ENCODE measurements at regions not wholly inside any gene's neighbourhood (a gene's known extent, or its start where the extent isn't known, plus 50 kb on each side); places are given as distances from the start of the nearest gene placed in this dataset.
"Not testable (repeated sequence)": the region's sequence is repeated elsewhere in the genome, so short reads cannot be mapped to it uniquely, and the experiment has no call there.

DNA sequence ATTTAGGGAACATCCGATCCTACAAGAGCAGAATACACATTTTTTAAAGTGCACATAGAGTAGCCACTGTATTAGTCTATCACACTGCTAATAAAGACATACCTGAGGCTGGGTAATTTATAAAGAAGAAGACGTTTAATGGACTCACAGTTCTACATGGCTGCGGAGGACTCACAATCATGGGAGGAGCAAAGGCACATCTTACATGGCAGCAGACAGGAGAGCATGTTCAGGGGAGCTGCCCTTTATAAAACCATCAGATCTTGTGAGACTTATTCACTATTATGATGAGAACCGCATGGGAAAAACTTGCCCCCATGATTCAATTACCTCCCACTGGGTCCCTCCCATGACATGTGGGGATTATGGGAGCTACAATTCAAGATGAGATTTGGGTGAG lies 421.5 kb downstream of the EDEM1 start:
- DNase-seq = not testable (repeated sequence)

DNA sequence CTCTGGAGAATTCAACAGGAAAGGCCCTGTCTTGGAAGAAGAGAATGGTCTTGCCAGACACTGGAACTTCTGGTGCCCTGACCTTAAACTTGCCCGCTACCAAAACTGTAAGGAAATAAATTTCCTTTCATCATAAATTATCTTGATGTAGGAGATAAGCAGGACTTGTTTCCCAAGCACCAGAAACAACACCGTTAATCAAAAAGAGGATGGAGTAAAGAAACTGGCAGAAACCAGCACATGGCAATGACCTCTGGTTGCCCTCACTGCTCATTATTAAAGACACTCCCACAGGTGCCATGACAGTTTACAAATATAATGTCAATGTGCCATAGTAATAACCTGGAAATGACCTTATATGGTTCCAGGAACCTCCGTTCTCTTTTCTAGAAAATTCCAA lies 426.1 kb downstream of the EDEM1 start:
- no peak for DNase-seq

DNA sequence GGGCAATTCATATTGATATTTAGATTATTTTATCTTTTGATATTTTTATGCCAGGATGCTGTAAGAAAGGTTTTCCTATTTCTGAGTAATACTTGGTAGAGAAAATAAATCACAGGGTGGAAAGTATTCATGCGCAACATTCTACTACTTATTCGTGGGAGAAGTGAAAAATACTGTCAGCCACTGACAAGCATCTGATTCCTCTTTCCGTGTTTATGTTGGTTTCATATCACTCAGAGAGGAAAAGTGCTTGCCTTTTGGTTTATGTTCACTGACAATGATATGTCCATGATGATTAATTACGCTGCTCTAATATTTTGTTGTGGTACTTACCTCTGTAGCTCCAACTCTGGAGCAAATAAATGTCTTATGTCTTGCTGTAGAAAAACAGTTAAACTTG lies 429.4 kb downstream of the EDEM1 start:
- no peak for DNase-seq

DNA sequence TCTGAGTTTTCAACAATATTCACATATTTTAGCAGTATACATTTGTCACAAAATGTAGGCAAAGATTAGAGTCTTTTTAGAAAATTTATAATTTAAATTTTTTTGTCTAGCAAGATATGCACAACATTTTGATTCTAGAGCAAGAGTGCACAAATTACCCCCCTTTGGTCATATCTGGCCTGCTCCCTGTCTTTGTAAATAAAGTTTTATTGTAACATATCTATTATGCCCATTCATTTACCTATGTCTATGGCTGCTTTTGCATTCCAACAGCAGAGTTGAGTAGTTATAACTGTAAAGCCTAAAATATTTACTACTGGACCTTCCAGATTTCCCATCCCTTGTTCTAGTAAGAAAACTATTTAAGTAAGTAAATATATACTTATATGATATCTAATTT lies 430.7 kb downstream of the EDEM1 start:
- no peak for DNase-seq

DNA sequence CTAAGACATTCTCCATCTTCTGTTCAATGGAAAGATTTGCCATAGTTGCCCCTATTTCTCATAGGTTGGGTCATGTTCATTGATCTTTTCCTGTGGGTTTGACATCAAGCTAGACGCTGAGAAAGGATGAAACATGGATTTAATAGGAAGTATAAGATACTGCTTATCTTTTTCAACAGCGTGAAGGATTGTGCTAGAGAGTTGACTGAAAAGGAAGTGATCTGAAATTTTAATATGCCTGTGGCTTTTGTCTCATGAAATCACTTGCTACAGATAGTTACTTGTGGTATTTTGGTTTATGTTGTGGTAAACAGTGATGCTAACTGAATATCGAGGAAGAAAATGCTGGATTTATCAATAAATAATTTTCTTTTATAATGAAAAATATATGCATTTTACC lies 442.9 kb downstream of the EDEM1 start:
- DNase-seq = no peak

DNA sequence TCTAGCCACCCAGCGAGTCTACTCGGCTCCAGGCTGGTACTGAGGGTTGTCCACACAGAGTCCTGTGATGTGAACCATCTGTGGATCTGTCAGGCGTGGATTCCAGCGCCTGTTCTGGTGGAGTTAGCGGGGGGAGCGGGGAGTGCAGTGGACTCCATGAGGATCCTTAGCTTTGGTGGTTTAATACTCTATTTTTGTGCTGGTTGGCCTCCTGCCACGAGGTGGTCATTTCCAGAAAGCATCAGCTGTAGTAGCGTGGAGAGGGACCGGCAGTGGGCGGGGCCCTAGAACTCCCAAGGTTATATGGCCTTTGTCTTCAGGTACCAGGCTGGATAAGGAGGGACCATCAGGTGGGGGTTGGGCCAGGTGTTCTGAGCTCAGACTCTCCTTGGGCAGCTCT lies 446.5 kb downstream of the EDEM1 start:
- DNase-seq = no peak

DNA sequence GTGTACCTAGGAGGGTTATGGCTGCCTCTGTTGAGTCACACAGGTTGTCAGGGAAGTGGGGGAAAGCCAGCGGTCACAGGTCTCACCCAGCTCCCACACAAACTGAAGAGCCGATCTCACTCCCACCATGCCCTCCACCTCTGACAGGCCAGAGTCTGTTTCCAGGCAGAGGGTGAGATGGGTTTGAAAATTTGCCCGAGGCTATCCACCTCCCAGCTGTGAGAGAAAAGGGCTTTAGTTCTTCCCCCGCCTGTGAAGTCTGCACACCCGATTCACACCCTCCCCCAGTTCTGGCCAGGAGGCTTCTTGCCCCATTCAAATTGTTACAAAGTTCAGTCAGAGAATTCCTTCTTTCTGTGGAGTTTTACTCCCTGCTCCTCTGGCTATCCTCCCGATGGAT lies 446.9 kb downstream of the EDEM1 start:
- DNase-seq = peak in 1 of 56 donors; percentile 0

DNA sequence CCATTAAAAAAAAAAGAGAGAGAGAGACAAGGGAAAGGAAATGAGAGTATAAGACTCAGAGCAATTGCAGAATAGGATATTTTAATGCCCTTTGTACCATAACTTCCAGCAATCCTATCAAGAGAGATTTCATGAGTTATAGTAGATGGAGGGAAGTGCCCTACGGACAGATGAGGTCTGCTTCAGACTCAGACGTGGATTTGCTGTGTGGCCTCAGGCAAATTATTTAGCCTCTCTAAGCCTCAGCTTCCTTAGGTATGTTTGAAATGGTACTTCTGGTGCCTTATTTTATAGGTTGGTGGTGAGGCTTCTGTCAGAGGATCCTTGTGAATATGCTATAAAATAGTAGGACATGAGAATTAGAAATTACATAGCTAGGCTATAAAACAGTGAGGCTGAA lies 448.2 kb downstream of the EDEM1 start:
- DNase-seq = no peak

DNA sequence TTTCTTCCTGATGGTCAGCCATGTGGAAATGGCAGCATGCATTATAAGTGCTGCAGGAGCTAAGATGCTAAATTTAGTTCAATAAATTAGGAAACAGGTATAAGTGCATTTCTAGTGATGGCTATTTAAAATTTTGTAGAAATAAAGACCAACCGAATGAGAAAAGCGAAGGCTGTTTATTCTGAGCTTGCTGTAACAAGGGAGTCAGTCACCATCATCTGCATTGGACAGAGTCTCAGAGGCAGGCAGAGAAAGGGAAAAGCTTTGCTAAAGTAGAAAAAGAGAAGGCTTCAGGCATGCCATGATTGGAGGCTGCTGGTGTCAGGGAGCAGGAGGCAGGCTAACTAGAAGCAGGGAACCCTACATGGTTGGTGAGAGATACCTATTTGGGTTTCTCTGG lies 451.0 kb downstream of the EDEM1 start:
- DNase-seq = no peak

DNA sequence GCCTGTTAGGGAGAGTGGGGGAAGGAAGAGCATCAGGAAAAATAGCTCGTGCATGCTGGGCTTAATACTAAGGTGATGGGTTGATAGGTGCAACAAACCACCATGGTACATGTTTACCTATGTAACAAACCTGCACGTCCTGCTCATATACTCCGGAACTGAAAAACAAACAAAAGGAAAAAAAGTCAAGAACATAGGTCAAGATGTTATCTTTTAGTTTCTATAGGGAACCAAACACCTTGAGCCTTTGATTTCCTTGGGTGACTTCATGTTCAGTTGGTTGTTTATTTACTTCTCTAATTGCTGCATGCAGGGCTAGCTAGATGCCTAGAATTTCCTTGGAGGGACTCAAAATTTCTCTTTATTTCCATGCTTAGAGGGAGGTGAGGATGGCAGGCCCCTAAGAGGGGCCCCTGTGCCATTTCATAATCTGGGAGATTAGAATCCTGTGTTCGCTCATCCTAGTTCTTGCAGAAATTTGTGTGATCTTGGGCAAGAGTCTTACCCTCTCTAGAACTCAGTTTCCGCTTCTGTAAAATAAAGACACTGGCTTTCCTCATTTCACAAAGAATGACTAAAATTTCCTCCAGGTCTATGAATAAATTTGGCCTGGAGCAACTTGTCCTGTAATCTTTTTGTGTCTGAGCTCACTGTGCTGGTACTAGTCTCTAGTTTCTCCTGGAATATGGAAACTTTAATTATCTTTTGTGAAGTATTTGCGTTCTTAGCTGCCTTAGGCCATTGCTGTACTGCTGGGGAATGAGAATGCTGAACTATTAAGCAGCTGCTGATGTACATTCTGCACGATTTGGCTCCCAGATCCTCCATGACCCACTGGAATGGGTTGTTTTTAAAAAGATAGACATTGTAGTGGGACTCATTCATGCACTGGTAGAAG lies 457.5 kb downstream of the EDEM1 start:
- DNase-seq = no peak

DNA sequence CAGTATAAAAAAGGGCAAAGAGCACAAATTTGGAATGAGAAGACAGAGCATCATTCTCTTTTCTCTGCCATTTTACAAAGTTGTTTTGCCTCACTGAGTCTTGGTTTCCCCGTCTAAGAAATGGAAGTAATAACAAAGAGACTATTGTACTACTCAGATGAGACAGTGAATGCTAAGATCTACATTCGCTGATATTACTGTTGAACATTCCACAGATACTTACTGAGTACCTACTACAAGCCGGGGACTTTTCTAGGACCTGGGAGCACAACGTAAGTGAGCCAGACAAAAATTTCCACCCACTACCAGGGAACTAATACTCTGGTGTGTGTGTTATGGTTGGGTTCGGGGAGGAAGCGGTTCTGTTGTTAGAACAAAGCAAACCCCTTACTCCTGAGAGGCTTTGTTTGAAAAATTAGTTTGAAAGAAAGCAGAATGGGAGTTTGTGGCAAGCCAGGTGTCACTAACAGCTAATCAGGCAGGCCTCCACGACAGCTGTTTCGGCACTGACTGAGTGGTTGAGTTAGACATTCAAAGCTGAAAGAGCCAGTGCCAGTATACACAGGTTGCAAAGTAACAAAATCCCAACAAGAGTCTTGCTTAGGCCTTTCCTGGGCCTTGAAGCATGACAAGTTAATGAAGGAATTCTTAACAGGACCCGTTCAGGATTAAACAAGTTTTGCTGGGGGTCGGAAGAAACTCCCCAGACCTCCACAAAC lies 458.3 kb downstream of the EDEM1 start:
- no peak for DNase-seq

DNA sequence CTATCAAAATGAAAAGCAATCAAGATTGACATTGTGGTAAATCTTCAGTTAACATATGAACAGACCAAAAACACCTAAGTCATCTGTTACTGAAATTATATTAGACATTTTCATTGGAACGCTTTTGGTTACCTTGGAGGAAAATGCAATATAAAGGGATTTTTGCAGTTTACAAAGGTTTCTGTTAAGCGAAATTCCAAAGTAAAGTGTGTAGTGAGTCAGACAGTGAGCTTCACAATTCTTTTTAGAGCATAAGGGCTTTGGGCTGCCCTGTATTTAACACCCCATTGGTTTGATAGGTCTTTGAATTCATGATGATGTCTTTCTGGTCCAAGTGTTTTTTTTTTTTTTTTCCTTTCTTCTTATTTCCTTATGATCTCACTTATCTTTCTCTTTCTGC lies 462.8 kb downstream of the EDEM1 start:
- DNase-seq = no peak

DNA sequence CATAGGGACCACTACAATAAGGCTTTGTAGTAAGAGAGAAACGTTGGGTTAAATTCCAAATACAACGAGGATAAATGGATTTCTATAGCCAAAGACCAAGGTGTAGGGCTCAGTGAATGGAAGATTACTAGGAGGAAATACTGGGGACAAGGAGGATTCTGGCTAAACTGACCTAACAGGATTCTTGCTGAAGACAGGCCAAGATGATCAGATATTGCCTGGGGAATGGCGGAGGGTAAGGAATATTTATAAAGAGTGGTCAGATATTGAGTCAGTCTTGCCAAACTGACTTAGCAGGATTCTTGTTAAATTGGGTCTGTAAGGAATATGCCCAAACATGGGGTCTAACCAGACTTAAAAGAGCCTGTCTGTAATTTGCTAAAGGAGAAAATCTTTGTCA lies 463.8 kb downstream of the EDEM1 start:
- DNase-seq = no peak

DNA sequence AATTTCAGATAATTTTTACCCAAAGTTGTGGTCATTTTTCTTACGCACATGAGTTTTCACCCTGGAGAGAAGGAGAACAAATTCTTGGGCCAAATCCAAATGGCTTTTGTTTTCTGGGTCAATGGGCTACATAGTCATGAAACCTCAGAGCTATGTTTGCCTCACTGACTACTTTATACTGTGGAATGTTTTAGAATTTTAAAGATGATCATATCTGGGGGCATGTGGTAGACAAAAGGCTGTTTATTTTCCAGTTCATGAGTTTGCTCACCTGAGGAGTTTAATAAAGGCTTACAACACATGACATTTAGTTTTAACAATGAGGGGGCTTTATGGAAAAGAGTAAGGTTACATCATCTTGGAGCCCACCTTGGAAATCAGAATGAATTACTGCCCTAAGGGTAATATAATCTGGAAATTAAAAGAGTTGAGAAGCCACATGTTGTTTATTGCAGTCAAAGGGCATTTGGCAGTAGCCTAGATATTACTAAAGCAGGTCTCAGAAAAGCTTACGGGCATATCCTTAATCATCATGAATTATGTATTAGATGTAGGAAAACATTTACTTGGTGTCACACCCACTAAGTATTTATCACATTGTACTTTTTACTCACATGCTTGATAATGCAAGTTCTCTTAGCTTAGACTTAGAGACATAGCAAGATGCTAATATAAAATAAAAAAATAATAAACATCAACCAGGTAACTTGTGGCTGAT lies 466.1 kb downstream of the EDEM1 start:
- DNase-seq = no peak

DNA sequence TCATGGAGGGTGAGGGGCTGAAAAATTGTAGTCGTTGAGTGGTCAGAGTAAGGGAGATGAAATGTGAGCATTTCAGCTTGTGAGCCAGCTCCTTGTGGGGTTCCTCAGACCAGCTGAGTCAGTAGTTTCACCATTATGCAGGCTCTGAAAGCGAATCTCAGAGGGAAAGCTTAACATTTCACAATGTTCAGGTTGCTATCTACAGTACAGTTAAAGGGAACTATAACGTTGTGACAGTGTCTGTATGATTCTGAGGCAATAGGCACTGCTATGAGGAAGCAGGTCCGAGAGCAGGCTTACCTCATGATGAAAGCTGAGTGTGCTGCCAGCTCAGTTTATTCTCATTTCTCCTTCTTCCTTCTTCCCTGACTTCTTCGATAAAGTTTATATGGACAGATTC lies 469.6 kb downstream of the EDEM1 start:
- no peak for DNase-seq

DNA sequence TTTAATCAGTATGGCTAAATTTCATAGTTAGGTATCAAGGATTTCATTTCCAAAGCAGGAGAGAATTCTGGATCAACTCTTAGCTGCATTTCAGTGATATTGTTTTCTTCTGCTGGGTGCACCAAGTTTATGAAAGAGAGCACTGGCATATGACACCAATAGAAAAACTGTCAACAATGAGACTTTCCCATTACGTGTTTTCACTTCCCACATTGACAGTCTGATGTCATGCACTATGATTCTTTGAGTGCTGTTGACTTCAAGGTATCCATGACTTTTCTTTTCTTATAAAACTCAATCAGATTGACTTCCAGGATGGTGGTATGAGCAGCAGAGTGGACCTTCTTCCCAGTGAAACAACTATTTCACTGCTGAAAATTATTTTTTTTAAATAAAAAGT lies 476.1 kb downstream of the EDEM1 start:
- DNase-seq = no peak

DNA sequence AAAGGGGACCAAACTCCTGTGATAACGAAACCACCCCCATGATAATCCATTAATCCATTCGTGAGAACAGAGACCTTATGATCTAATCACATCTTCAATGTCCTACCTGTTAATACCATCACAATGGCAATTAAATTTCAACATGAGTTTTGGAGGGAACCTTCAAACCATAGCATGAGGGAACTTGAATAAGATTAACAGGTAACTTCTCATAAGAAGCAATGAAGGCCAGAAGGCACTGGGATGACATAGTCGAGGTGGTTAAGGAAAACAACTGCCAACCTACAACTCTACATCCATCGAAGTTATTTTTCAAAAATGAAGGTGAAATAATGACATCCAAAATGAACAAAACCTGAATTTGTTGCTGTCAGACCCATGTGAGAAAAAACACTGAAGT lies 478.9 kb downstream of the EDEM1 start:
- DNase-seq = no peak

DNA sequence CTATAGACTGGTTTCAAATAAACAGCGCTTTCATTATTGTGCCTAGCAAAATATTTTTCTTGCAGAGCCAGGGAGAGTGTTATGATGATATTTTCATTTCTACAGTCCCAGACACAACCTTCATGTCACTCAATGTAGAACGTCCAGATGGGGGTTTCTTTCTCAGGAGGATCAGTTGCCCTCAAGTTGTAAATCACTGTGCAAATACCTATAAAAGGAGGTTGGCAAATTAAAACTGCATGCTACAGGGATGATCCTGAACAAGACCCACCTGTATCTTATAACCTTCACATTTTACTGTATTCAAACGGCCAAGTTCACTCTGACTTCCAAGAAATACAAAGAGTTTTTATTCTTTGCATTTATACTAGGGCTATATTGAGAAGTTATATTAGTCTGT lies 486.0 kb downstream of the EDEM1 start:
- no peak for DNase-seq

DNA sequence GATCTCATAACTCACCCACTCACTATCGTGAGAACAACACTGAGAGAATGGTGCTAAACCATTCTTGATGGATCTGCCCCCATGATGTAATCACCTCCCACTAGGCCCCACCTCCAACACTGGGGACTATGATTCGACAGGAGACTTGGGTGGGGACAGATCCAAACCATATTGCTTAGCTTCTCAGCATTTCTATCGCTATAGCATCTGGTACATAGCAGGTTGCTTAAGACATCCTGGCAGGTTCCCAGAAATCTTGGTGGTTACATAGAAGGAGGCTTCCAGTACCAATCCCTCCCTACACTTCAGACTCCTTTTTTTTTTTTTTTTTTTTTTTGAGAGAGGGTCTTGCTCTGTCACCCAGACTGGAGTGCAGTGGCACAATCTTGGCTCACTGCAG lies 487.8 kb downstream of the EDEM1 start:
- no peak for DNase-seq

DNA sequence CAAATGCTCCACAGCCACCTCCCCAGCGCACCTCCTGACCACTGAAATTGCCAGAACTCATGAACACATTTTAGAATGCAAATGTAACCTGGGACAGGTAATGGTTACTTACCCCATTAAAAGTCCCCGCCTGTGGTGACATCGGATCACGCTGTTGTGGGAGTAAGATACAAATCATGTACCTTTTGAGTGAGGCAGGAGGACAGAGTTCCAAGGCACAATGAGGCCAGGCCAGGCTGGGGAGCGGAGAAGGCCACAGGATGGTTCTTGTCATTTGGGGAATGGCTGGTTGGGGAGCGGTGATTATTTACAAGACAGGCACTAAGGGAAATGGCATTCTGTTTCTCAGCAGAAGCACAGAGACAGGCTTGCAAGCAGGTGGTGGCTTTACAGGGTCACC lies 490.0 kb downstream of the EDEM1 start:
- DNase-seq = no peak

DNA sequence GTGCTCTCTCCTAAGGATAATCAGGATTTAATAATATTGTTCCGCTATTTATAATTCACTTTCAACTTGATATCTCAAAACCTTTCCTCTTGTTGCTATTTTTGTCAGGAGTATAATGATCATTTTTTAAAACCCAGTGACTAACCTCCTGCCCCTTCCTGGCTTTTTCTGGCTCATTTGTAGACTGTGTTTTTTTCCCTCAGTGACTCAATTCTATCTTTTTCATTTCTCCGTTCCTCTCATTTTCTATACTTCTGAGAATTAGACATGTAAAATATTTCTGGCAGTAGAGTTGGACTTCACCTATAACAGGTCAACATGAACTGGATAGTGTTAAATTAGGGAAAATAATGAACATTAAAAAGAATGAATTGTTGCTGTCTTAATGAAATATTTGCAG lies 490.7 kb downstream of the EDEM1 start:
- DNase-seq = no peak

DNA sequence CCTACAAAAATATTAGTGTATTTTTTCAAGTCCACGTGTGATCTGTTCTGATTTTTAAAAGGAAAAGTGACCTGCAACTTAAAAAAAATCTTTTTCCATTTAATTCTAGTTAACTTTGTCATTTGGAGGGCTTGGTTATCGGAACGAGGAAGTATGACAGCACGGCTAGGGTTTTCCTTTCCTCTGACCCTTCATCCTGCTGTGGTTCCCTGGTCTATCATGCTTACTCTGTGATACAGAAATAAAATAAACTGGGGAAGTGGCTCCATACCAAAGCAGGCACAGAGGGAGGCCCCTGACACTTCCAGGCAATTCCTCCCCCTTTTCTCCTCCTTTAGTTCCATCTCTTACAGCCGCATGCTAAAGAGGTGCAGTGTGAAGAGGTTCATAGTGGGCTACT lies 491.3 kb downstream of the EDEM1 start:
- DNase-seq = no peak
